ENCODE measurements at regions not wholly inside any gene's neighbourhood (a gene's known extent, or its start where the extent isn't known, plus 50 kb on each side); places are given as distances from the start of the nearest gene placed in this dataset.

DNA sequence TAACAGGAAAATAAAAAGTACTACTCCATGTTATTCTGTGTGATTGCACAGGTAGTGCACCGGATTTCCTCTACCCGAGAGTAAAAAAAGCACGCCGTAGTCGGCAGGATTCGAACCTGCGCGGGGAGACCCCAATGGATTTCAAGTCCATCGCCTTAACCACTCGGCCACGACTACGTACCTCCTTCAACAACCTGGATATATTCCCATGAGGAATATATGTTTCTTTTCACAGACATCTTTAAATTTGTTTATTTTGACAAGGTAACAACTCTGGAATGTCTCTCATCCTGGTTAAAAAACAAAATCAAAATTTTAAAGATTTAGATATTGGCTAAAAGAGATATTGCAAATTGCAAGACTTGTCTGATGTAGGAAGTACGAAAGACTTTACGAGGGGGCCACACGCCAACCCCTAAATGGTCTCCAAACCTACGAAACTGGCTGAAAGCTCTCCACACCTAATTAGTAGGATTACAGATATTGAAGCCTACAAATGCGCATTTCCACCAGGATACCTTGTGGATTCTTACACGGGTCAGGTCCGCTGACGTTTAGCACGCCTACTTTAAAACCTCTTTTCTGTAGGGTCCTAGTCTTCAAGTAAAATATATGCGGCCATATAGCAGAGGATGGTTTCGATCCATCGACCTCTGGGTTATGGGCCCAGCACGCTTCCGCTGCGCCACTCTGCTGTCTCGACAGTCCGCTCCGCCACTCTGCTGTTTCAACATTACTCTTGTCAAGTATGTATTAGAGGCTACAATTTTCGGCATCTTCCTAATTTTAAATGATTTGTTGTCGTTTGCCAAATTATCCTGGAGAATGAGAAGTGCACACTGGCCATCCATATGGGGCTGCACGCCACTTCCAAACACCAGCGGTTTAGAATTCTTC, 52.2 kb upstream of the BTN3A2 start:
- TF ChIP-seq, protein P1, sequence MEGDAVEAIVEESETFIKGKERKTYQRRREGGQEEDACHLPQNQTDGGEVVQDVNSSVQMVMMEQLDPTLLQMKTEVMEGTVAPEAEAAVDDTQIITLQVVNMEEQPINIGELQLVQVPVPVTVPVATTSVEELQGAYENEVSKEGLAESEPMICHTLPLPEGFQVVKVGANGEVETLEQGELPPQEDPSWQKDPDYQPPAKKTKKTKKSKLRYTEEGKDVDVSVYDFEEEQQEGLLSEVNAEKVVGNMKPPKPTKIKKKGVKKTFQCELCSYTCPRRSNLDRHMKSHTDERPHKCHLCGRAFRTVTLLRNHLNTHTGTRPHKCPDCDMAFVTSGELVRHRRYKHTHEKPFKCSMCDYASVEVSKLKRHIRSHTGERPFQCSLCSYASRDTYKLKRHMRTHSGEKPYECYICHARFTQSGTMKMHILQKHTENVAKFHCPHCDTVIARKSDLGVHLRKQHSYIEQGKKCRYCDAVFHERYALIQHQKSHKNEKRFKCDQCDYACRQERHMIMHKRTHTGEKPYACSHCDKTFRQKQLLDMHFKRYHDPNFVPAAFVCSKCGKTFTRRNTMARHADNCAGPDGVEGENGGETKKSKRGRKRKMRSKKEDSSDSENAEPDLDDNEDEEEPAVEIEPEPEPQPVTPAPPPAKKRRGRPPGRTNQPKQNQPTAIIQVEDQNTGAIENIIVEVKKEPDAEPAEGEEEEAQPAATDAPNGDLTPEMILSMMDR (IDR thresholded peaks at IDR 0.05; ENCODE audit: poor library complexity, severe bottlenecking), result no peak
- TF ChIP-seq EZH2 (IDR thresholded peaks at IDR 0.05; ENCODE audit: borderline replicate concordance, insufficient read depth, low read length, poor library complexity, severe bottlenecking), result no peak
- TF ChIP-seq POLR2AphosphoS5 (IDR thresholded peaks at IDR 0.05), result peak; percentile 28
- TF ChIP-seq EP300 (conservative IDR thresholded peaks at IDR 0.05; ENCODE audit: poor library complexity, severe bottlenecking), result no peak
- TF ChIP-seq MXI1 (conservative IDR thresholded peaks at IDR 0.05; ENCODE audit: poor library complexity, severe bottlenecking), result peak; percentile 27
